Vagina (tissue), 2 donors: ENCODE measurements at regions not wholly inside any gene's neighbourhood (a gene's known extent, or its start where the extent isn't known, plus 50 kb on each side); places are given as distances from the start of the nearest gene placed in this dataset.

Source experiments
- DNase-seq, 2 donors: peaks; one replicate each; pipeline ENCODE4 v3.0.0-alpha.2; 2017; ENCODE audit errors: extremely low spot score in 2 of 2
- H3K27ac ChIP-seq: fragments of 200-600 bp; sonication (generic); one replicate; pipeline ENCODE4 v1.5.1; 2019
- H3K27me3 ChIP-seq: fragments of 200-600 bp; sonication (generic); one replicate; pipeline ENCODE4 v1.5.1; 2019
- H3K36me3 ChIP-seq, 2 donors: fragments of 200-600 bp; sonication (generic); one replicate each; pipeline ENCODE4 v1.5.1; 2017 to 2019
- H3K4me1 ChIP-seq: fragments of 200-600 bp; sonication (generic); one replicate; pipeline ENCODE4 v1.5.1; 2019
- H3K4me3 ChIP-seq, 2 donors: fragments of 200-600 bp; sonication (generic); 1 replicate in 1 of 2; 2 replicates in 1 of 2; pipeline ENCODE4 v1.5.1; 2016 to 2019
- H3K9me3 ChIP-seq: fragments of 200-600 bp; sonication (generic); one replicate; pipeline ENCODE4 v1.5.1; 2019
- CTCF ChIP-seq, 3 experiments: fragments of 450-650 bp in 2 of 3; fragments of 200-600 bp in 1 of 3; sonication (generic) in 1 of 3; IDR thresholded peaks; one replicate each; pipeline ENCODE4 v1.5.1; 2017 to 2019; ENCODE audit warnings: antibody characterized with exemption in 3 of 3, mild to moderate bottlenecking in 2 of 3, moderate library complexity in 2 of 3
- POLR2A ChIP-seq, 2 donors: fragments of 450-650 bp; IDR thresholded peaks; one replicate each; pipeline ENCODE4 v1.6.1; 2017; ENCODE audit warnings: antibody characterized with exemption in 2 of 2, mild to moderate bottlenecking in 2 of 2, moderate library complexity in 2 of 2
- POLR2AphosphoS5 ChIP-seq, 2 donors: sonication (generic); formaldehyde crosslinking; IDR thresholded peaks; one replicate each; pipeline ENCODE4 v1.9.0; 2017; ENCODE audit warnings: antibody characterized with exemption in 2 of 2, mild to moderate bottlenecking in 2 of 2, low read depth in 1 of 2; ENCODE audit not compliant: insufficient read depth in 1 of 2
- intact Hi-C: fragments of 100-400 bp; cut with DNase I; formaldehyde crosslinking; loops from one replicate; pipeline ENCODE4 v1.15.1; 2023

DNA sequence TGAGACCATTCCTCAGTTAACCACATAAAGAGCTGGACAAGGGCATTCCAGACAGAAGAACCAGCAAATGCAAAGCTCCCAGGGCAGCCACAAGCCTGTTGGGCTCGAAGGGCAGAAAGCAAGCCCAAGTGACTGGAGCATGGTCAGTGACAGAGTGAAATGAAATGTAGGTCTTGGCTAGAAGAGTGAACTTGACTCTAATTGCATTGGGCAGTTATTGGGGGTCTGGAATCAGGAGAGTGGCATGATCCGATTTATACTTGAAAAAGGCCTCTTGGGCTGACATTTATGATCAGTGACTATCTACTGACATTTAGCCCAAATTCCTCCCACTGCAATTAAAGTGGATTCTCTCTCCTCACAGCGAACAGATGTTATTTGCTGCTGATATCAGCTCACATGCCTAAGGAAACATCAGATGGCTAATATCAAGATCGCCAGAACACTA lies 152.5 kb upstream of the KLF7 start:
- DNase-seq = no peak
- intact Hi-C loops = no loop called here
- Histone ChIP-seq H3K36me3 (no peaks in the 10 kb centered on the region), H3K27me3 (no peaks in the 10 kb centered on the region), H3K4me3 (no peak overlapping the region), H3K4me1 (no peaks in the 10 kb centered on the region), H3K27ac (no peak overlapping the region), H3K9me3 (no peaks in the 10 kb centered on the region)
- TF ChIP-seq CTCF (IDR thresholded peaks at IDR 0.05) (no peak), POLR2A (IDR thresholded peaks at IDR 0.05) (no peak), POLR2AphosphoS5 (IDR thresholded peaks at IDR 0.05; ENCODE audit: insufficient read depth in 1 of 2, low read depth in 1 of 2) (no peak)

DNA sequence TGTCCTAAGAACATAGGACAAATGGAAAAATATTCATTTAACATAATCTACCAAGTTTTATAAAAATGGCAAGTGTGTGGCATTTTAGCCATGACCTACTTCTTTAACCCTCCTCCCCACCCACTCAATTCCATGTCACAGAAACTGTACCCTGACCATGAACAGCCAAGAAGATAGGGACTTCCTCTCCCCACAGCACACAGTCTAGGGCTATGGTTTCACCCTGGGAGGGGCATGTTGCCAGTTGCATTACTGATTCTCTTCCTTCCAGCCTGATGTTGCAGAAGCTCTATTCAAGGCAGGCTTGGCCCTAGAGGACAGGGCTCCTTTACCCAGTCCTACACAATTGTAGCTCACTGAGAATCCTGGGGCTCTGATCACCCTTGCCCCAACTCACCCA lies 153.6 kb upstream of the KLF7 start:
- no peak for DNase-seq
- Histone ChIP-seq H3K4me3 (no peak overlapping the region), H3K4me1 (no peaks in the 10 kb centered on the region), H3K36me3 (no peaks in the 10 kb centered on the region), H3K9me3 (no peaks in the 10 kb centered on the region), H3K27ac (no peak overlapping the region), H3K27me3 (no peaks in the 10 kb centered on the region)
- TF ChIP-seq POLR2A (IDR thresholded peaks at IDR 0.05) = no peak
- TF ChIP-seq POLR2AphosphoS5 (IDR thresholded peaks at IDR 0.05; ENCODE audit: insufficient read depth in 1 of 2, low read depth in 1 of 2) = no peak
- no peak for TF ChIP-seq CTCF (IDR thresholded peaks at IDR 0.05)
- intact Hi-C loops = no loop called here

GRCh38 chr2:207320381-207321159 lies 154.8 kb upstream of the KLF7 start:
- TF ChIP-seq POLR2AphosphoS5 (IDR thresholded peaks at IDR 0.05; ENCODE audit: insufficient read depth in 1 of 2, low read depth in 1 of 2) (no peak), POLR2A (IDR thresholded peaks at IDR 0.05) (no peak), CTCF (IDR thresholded peaks at IDR 0.05) (no peak)
- no peak overlapping the region for H3K27ac ChIP-seq
- no peaks in the 10 kb centered on the region for H3K4me1 ChIP-seq
- intact Hi-C loops = no loop called here
- H3K9me3 ChIP-seq = no peaks in the 10 kb centered on the region
- H3K27me3 ChIP-seq = no peaks in the 10 kb centered on the region
- no peaks in the 10 kb centered on the region for H3K36me3 ChIP-seq
- no peak for DNase-seq
- no peak overlapping the region for H3K4me3 ChIP-seq

DNA sequence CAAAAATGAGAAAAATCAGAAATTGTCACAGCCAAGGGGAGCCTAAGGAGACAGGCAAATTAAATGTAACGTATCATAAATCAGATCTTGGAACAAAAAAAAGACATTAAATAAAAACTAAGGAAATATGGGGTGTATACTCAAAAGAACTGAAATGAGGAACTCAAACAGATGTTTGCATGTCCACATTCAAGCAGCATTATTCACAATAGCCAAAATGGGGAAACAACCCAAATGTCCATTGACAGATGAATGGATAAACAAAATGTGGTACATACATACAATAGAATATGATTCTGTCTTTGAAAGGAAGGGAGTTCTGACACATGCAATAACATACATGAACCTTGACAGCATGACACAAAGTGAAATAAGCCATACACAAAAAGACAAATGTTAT lies 155.8 kb upstream of the KLF7 start:
- H3K36me3 ChIP-seq = no peaks in the 10 kb centered on the region
- TF ChIP-seq POLR2AphosphoS5 (IDR thresholded peaks at IDR 0.05; ENCODE audit: insufficient read depth in 1 of 2, low read depth in 1 of 2) = no peak
- TF ChIP-seq POLR2A (IDR thresholded peaks at IDR 0.05) = no peak
- no peak for TF ChIP-seq CTCF (IDR thresholded peaks at IDR 0.05)
- H3K27ac ChIP-seq = no peak overlapping the region
- H3K4me1 ChIP-seq = no peaks in the 10 kb centered on the region
- no peak overlapping the region for H3K4me3 ChIP-seq
- intact Hi-C loops = no loop called here
- H3K27me3 ChIP-seq = no peaks in the 10 kb centered on the region
- DNase-seq = no peak
- H3K9me3 ChIP-seq = no peaks in the 10 kb centered on the region

GRCh38 chr2:207324001-207324400 lies 158.3 kb upstream of the KLF7 start:
- no peak for TF ChIP-seq POLR2AphosphoS5 (IDR thresholded peaks at IDR 0.05; ENCODE audit: insufficient read depth in 1 of 2, low read depth in 1 of 2)
- no peak for TF ChIP-seq POLR2A (IDR thresholded peaks at IDR 0.05)
- no peak for TF ChIP-seq CTCF (IDR thresholded peaks at IDR 0.05)
- H3K9me3 ChIP-seq = no peaks in the 10 kb centered on the region
- no peaks in the 10 kb centered on the region for H3K36me3 ChIP-seq
- H3K27ac ChIP-seq = no peak overlapping the region
- H3K27me3 ChIP-seq = no peaks in the 10 kb centered on the region
- no peak overlapping the region for H3K4me3 ChIP-seq
- H3K4me1 ChIP-seq = no peaks in the 10 kb centered on the region
- intact Hi-C loops = no loop called here
- DNase-seq = no peak
